ENCODE measurements at regions not wholly inside any gene's neighbourhood (a gene's known extent, or its start where the extent isn't known, plus 50 kb on each side); places are given as distances from the start of the nearest gene placed in this dataset.

DNA sequence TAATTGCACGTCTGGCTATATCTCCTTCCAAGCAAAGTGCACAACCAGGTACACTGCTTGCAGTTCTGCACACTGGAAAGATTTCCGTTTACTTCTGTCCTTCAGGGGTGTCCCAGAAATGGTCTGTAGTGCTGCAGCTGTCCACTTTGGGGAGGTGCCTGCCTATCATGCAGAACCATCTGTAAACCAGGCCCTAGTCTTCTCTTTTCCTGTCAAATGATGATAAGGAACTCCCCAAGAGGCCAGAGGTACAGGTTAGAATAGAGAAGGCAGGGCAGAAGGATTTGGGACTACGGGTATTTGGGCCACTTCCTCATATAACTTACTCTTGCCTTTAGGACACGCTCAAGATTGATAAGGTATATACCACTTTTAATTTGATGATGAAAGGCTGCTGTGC is 746.9 kb downstream of the FAT4 start:
- TF ChIP-seq, protein P1, sequence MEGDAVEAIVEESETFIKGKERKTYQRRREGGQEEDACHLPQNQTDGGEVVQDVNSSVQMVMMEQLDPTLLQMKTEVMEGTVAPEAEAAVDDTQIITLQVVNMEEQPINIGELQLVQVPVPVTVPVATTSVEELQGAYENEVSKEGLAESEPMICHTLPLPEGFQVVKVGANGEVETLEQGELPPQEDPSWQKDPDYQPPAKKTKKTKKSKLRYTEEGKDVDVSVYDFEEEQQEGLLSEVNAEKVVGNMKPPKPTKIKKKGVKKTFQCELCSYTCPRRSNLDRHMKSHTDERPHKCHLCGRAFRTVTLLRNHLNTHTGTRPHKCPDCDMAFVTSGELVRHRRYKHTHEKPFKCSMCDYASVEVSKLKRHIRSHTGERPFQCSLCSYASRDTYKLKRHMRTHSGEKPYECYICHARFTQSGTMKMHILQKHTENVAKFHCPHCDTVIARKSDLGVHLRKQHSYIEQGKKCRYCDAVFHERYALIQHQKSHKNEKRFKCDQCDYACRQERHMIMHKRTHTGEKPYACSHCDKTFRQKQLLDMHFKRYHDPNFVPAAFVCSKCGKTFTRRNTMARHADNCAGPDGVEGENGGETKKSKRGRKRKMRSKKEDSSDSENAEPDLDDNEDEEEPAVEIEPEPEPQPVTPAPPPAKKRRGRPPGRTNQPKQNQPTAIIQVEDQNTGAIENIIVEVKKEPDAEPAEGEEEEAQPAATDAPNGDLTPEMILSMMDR (IDR thresholded peaks at IDR 0.05), result no peak
- no peak for TF ChIP-seq EZH2 (IDR thresholded peaks at IDR 0.05; ENCODE audit: borderline replicate concordance, insufficient read depth, low read depth, low read length, poor library complexity, severe bottlenecking)

All from B cell (primary cell).